Central memory CD8-positive, alpha-beta T cell (primary cell): ENCODE measurements at regions not wholly inside any gene's neighbourhood (a gene's known extent, or its start where the extent isn't known, plus 50 kb on each side); places are given as distances from the start of the nearest gene placed in this dataset.

Source experiments
- ATAC-seq: fragments of 150-1000 bp; cut with Tn5 transposase; replicated peaks from 2 replicates; pipeline ENCODE4 v1.10.0; 2022; ENCODE audit warnings: mild to moderate bottlenecking, moderate FRiP score, moderate number of reproducible peaks; ENCODE audit not compliant: poor library complexity, severe bottlenecking; ENCODE audit errors: extremely low read depth
- DNase-seq, 2 donors: peaks; one replicate each; pipeline ENCODE4 v3.0.0; 2021; ENCODE audit warnings: low spot score in 2 of 2
- H3K27ac Mint-ChIP-seq: one replicate; pipeline ENCODE4 v1.8.0; 2022; ENCODE audit warnings: low read depth, mild to moderate bottlenecking, moderate library complexity, mixed read lengths
- H3K27me3 Mint-ChIP-seq: one replicate; pipeline ENCODE4 v1.8.0; 2022; ENCODE audit warnings: mixed read lengths
- H3K36me3 Mint-ChIP-seq: one replicate; pipeline ENCODE4 v1.8.0; 2022; ENCODE audit warnings: mild to moderate bottlenecking, moderate library complexity, mixed read lengths; ENCODE audit not compliant: insufficient read depth
- H3K4me1 Mint-ChIP-seq: one replicate; pipeline ENCODE4 v1.8.0; 2022; ENCODE audit warnings: mixed read lengths
- H3K4me3 Mint-ChIP-seq: one replicate; pipeline ENCODE4 v1.8.0; 2022; ENCODE audit warnings: mild to moderate bottlenecking, moderate library complexity, mixed read lengths
- H3K9me3 Mint-ChIP-seq: one replicate; pipeline ENCODE4 v1.8.0; 2022; ENCODE audit warnings: mixed read lengths

GRCh38 chr3:43997788-43998369, 243.8 kb upstream of the TOPAZ1 start:
- Mint-ChIP-seq H3K27ac (no peak overlapping the region), H3K9me3 (no peaks in the 10 kb centered on the region), H3K4me3 (peak overlapping the region; percentile 57), H3K27me3 (peaks cover 95% of the 10 kb centered on the region), H3K36me3 (peaks cover 8% of the 10 kb centered on the region), H3K4me1 (peaks cover 32% of the 10 kb centered on the region)
- DNase-seq (no peak), ATAC-seq (no peak)

GRCh38 chr3:43998370-43998835, 243.3 kb upstream of the TOPAZ1 start:
- peak overlapping the region; percentile 57 for H3K4me3 Mint-ChIP-seq
- peaks cover 95% of the 10 kb centered on the region for H3K27me3 Mint-ChIP-seq
- DNase-seq, result no peak
- H3K27ac Mint-ChIP-seq, result no peak overlapping the region
- peak; percentile 9 for ATAC-seq
- H3K36me3 Mint-ChIP-seq, result peaks cover 8% of the 10 kb centered on the region
- peaks cover 32% of the 10 kb centered on the region for H3K4me1 Mint-ChIP-seq
- no peaks in the 10 kb centered on the region for H3K9me3 Mint-ChIP-seq

- H3K27ac Mint-ChIP-seq, result no peak overlapping the region
- no peak for DNase-seq
These were observed 242.6 kb upstream of the TOPAZ1 start for GRCh38 chr3:43998836-43999727.

GRCh38 chr3:43999728-44000319, 241.9 kb upstream of the TOPAZ1 start:
- DNase-seq (no peak), ATAC-seq (no peak)
- peak overlapping the region; percentile 9 for H3K4me3 Mint-ChIP-seq
- peaks cover 26% of the 10 kb centered on the region for H3K4me1 Mint-ChIP-seq
- no peaks in the 10 kb centered on the region for H3K9me3 Mint-ChIP-seq
- H3K36me3 Mint-ChIP-seq, result peaks cover 8% of the 10 kb centered on the region
- peaks cover 95% of the 10 kb centered on the region for H3K27me3 Mint-ChIP-seq
- no peak overlapping the region for H3K27ac Mint-ChIP-seq

More at GRCh38 chr3:43998836-43999727, 242.6 kb upstream of the TOPAZ1 start:
- Mint-ChIP-seq H3K4me3 (peak overlapping the region; percentile 44), H3K36me3 (peaks cover 8% of the 10 kb centered on the region), H3K9me3 (no peaks in the 10 kb centered on the region), H3K27me3 (peaks cover 95% of the 10 kb centered on the region), H3K4me1 (peaks cover 32% of the 10 kb centered on the region)
- ATAC-seq, result no peak

- ATAC-seq (no peak), DNase-seq (no peak)
- Mint-ChIP-seq H3K27me3 (peaks cover 91% of the 10 kb centered on the region), H3K27ac (no peak overlapping the region), H3K4me3 (no peak overlapping the region), H3K4me1 (peaks cover 23% of the 10 kb centered on the region), H3K9me3 (no peaks in the 10 kb centered on the region), H3K36me3 (peaks cover 8% of the 10 kb centered on the region)
These were observed 241.1 kb upstream of the TOPAZ1 start for GRCh38 chr3:44000586-44000985.

- DNase-seq (no peak), ATAC-seq (no peak)
- Mint-ChIP-seq H3K9me3 (no peaks in the 10 kb centered on the region), H3K27ac (no peak overlapping the region), H3K27me3 (peaks cover 86% of the 10 kb centered on the region), H3K4me3 (no peak overlapping the region), H3K4me1 (peaks cover 18% of the 10 kb centered on the region), H3K36me3 (peaks cover 8% of the 10 kb centered on the region)
These were observed 240.6 kb upstream of the TOPAZ1 start for GRCh38 chr3:44001072-44001471.

GRCh38 chr3:44003801-44004200, 237.9 kb upstream of the TOPAZ1 start:
- no peak for ATAC-seq
- Mint-ChIP-seq H3K27me3 (peaks cover 70% of the 10 kb centered on the region), H3K9me3 (no peaks in the 10 kb centered on the region), H3K4me3 (no peak overlapping the region), H3K27ac (no peak overlapping the region), H3K4me1 (no peaks in the 10 kb centered on the region), H3K36me3 (peaks cover 2% of the 10 kb centered on the region)
- DNase-seq, result no peak

GRCh38 chr3:44011680-44012079, 230.0 kb upstream of the TOPAZ1 start:
- no peak overlapping the region for H3K27ac Mint-ChIP-seq
- H3K36me3 Mint-ChIP-seq, result peaks cover 3% of the 10 kb centered on the region
- peaks cover 63% of the 10 kb centered on the region for H3K27me3 Mint-ChIP-seq
- H3K4me1 Mint-ChIP-seq, result no peaks in the 10 kb centered on the region
- H3K9me3 Mint-ChIP-seq, result no peaks in the 10 kb centered on the region
- ATAC-seq, result no peak
- DNase-seq, result no peak
- H3K4me3 Mint-ChIP-seq, result no peak overlapping the region

- H3K36me3 Mint-ChIP-seq, result peaks cover 3% of the 10 kb centered on the region
- no peaks in the 10 kb centered on the region for H3K4me1 Mint-ChIP-seq
- DNase-seq (no peak), ATAC-seq (no peak)
- no peak overlapping the region for H3K4me3 Mint-ChIP-seq
- no peak overlapping the region for H3K27ac Mint-ChIP-seq
- no peaks in the 10 kb centered on the region for H3K9me3 Mint-ChIP-seq
- H3K27me3 Mint-ChIP-seq, result peaks cover 70% of the 10 kb centered on the region
These were observed 229.4 kb upstream of the TOPAZ1 start for GRCh38 chr3:44012160-44012899.

GRCh38 chr3:44013967-44014366, 227.7 kb upstream of the TOPAZ1 start:
- Mint-ChIP-seq H3K36me3 (peaks cover 3% of the 10 kb centered on the region), H3K27ac (no peak overlapping the region), H3K4me1 (no peaks in the 10 kb centered on the region), H3K27me3 (peaks cover 68% of the 10 kb centered on the region), H3K4me3 (no peak overlapping the region), H3K9me3 (no peaks in the 10 kb centered on the region)
- ATAC-seq (no peak), DNase-seq (no peak)

GRCh38 chr3:44015170-44015569, 226.5 kb upstream of the TOPAZ1 start:
- ATAC-seq (no peak), DNase-seq (no peak)
- Mint-ChIP-seq H3K36me3 (peaks cover 3% of the 10 kb centered on the region), H3K27me3 (peaks cover 70% of the 10 kb centered on the region), H3K4me3 (no peak overlapping the region), H3K4me1 (no peaks in the 10 kb centered on the region), H3K9me3 (no peaks in the 10 kb centered on the region), H3K27ac (no peak overlapping the region)

- ATAC-seq (no peak), DNase-seq (no peak)
- Mint-ChIP-seq H3K4me1 (no peaks in the 10 kb centered on the region), H3K27me3 (peaks cover 70% of the 10 kb centered on the region), H3K27ac (no peak overlapping the region), H3K4me3 (no peak overlapping the region), H3K9me3 (no peaks in the 10 kb centered on the region), H3K36me3 (peaks cover 3% of the 10 kb centered on the region)
These were observed 224.9 kb upstream of the TOPAZ1 start for GRCh38 chr3:44016818-44017217.
